GM19025 (cell line): ENCODE measurements at regions not wholly inside any gene's neighbourhood (a gene's known extent, or its start where the extent isn't known, plus 50 kb on each side); places are given as distances from the start of the nearest gene placed in this dataset.
"Not testable (repeated sequence)": the region's sequence is repeated elsewhere in the genome, so short reads cannot be mapped to it uniquely, and the experiment has no call there.

ENCODE experiments used
- ATAC-seq: cut with Tn5 transposase; IDR thresholded peaks from one replicate; pipeline ENCODE4 v1.9.1; 2021; ENCODE audit warnings: mild to moderate bottlenecking, low read depth, moderate library complexity; ENCODE audit not compliant: unreplicated experiment

- ATAC-seq, result no peak
Observed at GRCh38 chr12:68422159-68422558, 90.0 kb upstream of the MDM1 start.

- ATAC-seq, result no peak
Observed at GRCh38 chr12:68422956-68423574, 90.9 kb upstream of the MDM1 start.

- no peak for ATAC-seq
Observed at GRCh38 chr12:68425998-68426397, 93.8 kb upstream of the MDM1 start.

GRCh38 chr12:68428211-68428610 is 96.0 kb upstream of the MDM1 start:
- ATAC-seq, result no peak

GRCh38 chr12:68428724-68429501 is 96.8 kb upstream of the MDM1 start:
- ATAC-seq, result no peak

- no peak for ATAC-seq
Observed at GRCh38 chr12:68429696-68430095, 97.5 kb upstream of the MDM1 start.

GRCh38 chr12:68431786-68432185 is 99.6 kb upstream of the MDM1 start:
- ATAC-seq, result no peak

- no peak for ATAC-seq
Observed at GRCh38 chr12:68432622-68433021, 100.5 kb upstream of the MDM1 start.

- ATAC-seq, result no peak
Observed at GRCh38 chr12:68434391-68435298, 102.5 kb upstream of the MDM1 start.

- no peak for ATAC-seq
Observed at GRCh38 chr12:68435299-68435637, 103.1 kb upstream of the MDM1 start.

- no peak for ATAC-seq
Observed at GRCh38 chr12:68435816-68436215, 103.7 kb upstream of the MDM1 start.

GRCh38 chr12:68438601-68439000 is 106.4 kb upstream of the MDM1 start:
- no peak for ATAC-seq

GRCh38 chr12:68439368-68440045 is 107.3 kb upstream of the MDM1 start:
- ATAC-seq, result no peak

- ATAC-seq, result no peak
Observed at GRCh38 chr12:68440068-68440581, 108.0 kb upstream of the MDM1 start.

- no peak for ATAC-seq
Observed at GRCh38 chr12:68441167-68441566, 109.0 kb upstream of the MDM1 start.

GRCh38 chr12:68442353-68442972 is 110.3 kb upstream of the MDM1 start:
- ATAC-seq, result not testable (repeated sequence)

GRCh38 chr12:68443695-68444094 is 111.5 kb upstream of the MDM1 start:
- ATAC-seq, result not testable (repeated sequence)

- no peak for ATAC-seq
Observed at GRCh38 chr12:68445824-68446223, 113.7 kb upstream of the MDM1 start.

- ATAC-seq, result no peak
Observed at GRCh38 chr12:68446384-68446783, 114.2 kb upstream of the MDM1 start.
